ENCODE measurements at regions not wholly inside any gene's neighbourhood (a gene's known extent, or its start where the extent isn't known, plus 50 kb on each side); places are given as distances from the start of the nearest gene placed in this dataset.

GRCh38 chr2:21467280-21467818 lies 343.6 kb downstream of the TDRD15 start:
- DNase-seq (ENCODE audit: low spot score): no peak
- TF ChIP-seq CTCF (IDR thresholded peaks at IDR 0.05; ENCODE audit: extremely low read depth, missing control alignments): no peak

GRCh38 chr2:21467910-21468309 lies 344.1 kb downstream of the TDRD15 start:
- TF ChIP-seq CTCF (IDR thresholded peaks at IDR 0.05; ENCODE audit: extremely low read depth, missing control alignments): no peak
- DNase-seq (ENCODE audit: low spot score): no peak

GRCh38 chr2:21468624-21469023 lies 344.9 kb downstream of the TDRD15 start:
- no peak for DNase-seq (ENCODE audit: low spot score)
- no peak for TF ChIP-seq CTCF (IDR thresholded peaks at IDR 0.05; ENCODE audit: extremely low read depth, missing control alignments)

- TF ChIP-seq CTCF (IDR thresholded peaks at IDR 0.05; ENCODE audit: extremely low read depth, missing control alignments): no peak
- DNase-seq (ENCODE audit: low spot score): no peak
Measured at GRCh38 chr2:21469158-21469557, 345.4 kb downstream of the TDRD15 start.

- TF ChIP-seq CTCF (IDR thresholded peaks at IDR 0.05; ENCODE audit: extremely low read depth, missing control alignments): no peak
- DNase-seq (ENCODE audit: low spot score): no peak
Measured at GRCh38 chr2:21469564-21469963, 345.8 kb downstream of the TDRD15 start.

- DNase-seq (ENCODE audit: low spot score): no peak
- TF ChIP-seq CTCF (IDR thresholded peaks at IDR 0.05; ENCODE audit: extremely low read depth, missing control alignments): no peak
Measured at GRCh38 chr2:21480162-21480561, 356.4 kb downstream of the TDRD15 start.

GRCh38 chr2:21484643-21485042 lies 360.9 kb downstream of the TDRD15 start:
- DNase-seq (ENCODE audit: low spot score): no peak
- TF ChIP-seq CTCF (IDR thresholded peaks at IDR 0.05; ENCODE audit: extremely low read depth, missing control alignments): no peak

All from GM20000 (cell line).